Caco-2 (cell line): ENCODE measurements at regions not wholly inside any gene's neighbourhood (a gene's known extent, or its start where the extent isn't known, plus 50 kb on each side); places are given as distances from the start of the nearest gene placed in this dataset.

Source experiments
- BruUV-seq: library from RNA; stranded (reverse); fragments of 400-500 nt; replicated peaks from 2 replicates; lab custom pipeline; 2021; lab: Mats Ljungman, UMichigan
- CTCF ChIA-PET: fragments of 300-600 bp; sonication (Branson Sonifier 250); formaldehyde crosslinking; loops from one replicate; lab custom pipeline; 2022; ENCODE audit warnings: antibody characterized with exemption; lab: Charles Lee
- POLR2A ChIA-PET: fragments of 300-600 bp; sonication (Branson Sonifier 250); formaldehyde crosslinking; loops from one replicate; lab custom pipeline; 2022; ENCODE audit warnings: antibody characterized with exemption; lab: Charles Lee
- DNase-seq, 2 experiments: peaks; one replicate each; pipeline versions ENCODE4 v3.0.0 to v3.0.0-alpha.2; 2020 to 2022
- H3K27me3 ChIP-seq: replicated peaks from 2 replicates; pipeline ENCODE4 v1.6.0; 2011; ENCODE audit warnings: low read length; ENCODE audit not compliant: control insufficient read depth, insufficient read depth
- H3K36me3 ChIP-seq: 2 replicates; pipeline ENCODE4 v1.5.1; 2011; ENCODE audit warnings: low read length; ENCODE audit not compliant: control insufficient read depth, insufficient read depth
- H3K4me1 ChIP-seq: fragments of 250-450 bp; sonication (Bioruptor Pico); 2 replicates; pipeline ENCODE4 v1.5.1; 2020; ENCODE audit warnings: mild to moderate bottlenecking
- H3K4me3 ChIP-seq: 2 replicates; pipeline ENCODE4 v1.5.1; 2011; ENCODE audit warnings: low read depth, mild to moderate bottlenecking, control low read depth, low read length
- H3K9me3 ChIP-seq: fragments of 250-450 bp; sonication (Bioruptor Pico); 2 replicates; pipeline ENCODE4 v1.5.1; 2020; ENCODE audit warnings: mild to moderate bottlenecking, moderate library complexity
- H3K27ac Mint-ChIP-seq: one replicate; pipeline ENCODE4 v1.8.0; 2022; ENCODE audit warnings: mixed read lengths; ENCODE audit not compliant: unreplicated experiment
- H3K27me3 Mint-ChIP-seq: one replicate; pipeline ENCODE4 v1.8.0; 2022; ENCODE audit warnings: mixed read lengths; ENCODE audit not compliant: insufficient read depth, unreplicated experiment
- H3K36me3 Mint-ChIP-seq: one replicate; pipeline ENCODE4 v1.8.0; 2022; ENCODE audit warnings: mild to moderate bottlenecking, mixed read lengths; ENCODE audit not compliant: insufficient read depth, unreplicated experiment
- H3K4me1 Mint-ChIP-seq: one replicate; pipeline ENCODE4 v1.8.0; 2022; ENCODE audit warnings: low read depth, mixed read lengths; ENCODE audit not compliant: unreplicated experiment
- H3K4me3 Mint-ChIP-seq: one replicate; pipeline ENCODE4 v1.8.0; 2022; ENCODE audit warnings: mild to moderate bottlenecking, moderate library complexity, mixed read lengths; ENCODE audit not compliant: unreplicated experiment
- H3K9me3 Mint-ChIP-seq: one replicate; pipeline ENCODE4 v1.8.0; 2022; ENCODE audit warnings: mixed read lengths; ENCODE audit not compliant: unreplicated experiment
- CTCF ChIP-seq, 2 experiments: fragments of 200-600 bp in 1 of 2; IDR thresholded peaks; 1 replicate in 1 of 2; 2 replicates in 1 of 2; pipeline versions ENCODE4 v1.5.1 to v1.8.0; 2011 to 2022; ENCODE audit warnings: antibody characterized with exemption in 1 of 2, control low read depth in 1 of 2, inconsistent platforms in 1 of 2, low read depth in 1 of 2, low read length in 1 of 2, mild to moderate bottlenecking in 1 of 2, moderate library complexity in 1 of 2; ENCODE audit not compliant: insufficient read depth in 1 of 2, severe bottlenecking in 1 of 2, unreplicated experiment in 1 of 2
- intact Hi-C: fragments of 100-400 bp; cut with micrococcal nuclease; formaldehyde crosslinking; loops from one replicate; pipeline ENCODE4 v1.10.0; 2022; ENCODE audit not compliant: unreplicated experiment

DNA sequence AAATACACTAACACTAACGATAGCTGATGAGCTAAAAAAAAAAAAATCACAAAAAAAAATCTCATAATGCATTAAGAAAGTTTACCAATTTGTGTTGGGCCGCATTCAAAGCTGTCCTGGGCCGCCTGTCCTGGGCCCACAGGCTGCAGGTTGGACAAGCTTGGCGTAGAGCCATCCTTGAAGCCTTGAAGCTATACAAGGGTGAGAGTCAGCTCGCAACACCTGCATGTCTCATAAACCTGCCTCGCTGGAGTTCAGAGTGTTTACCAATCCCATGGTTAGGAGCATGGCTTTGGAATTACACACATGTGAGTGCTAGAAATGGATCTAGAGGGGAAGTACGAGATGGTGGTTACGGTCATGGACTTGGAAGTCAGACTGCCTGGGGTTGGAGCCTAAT, 453.7 kb downstream of the INSC start:
- Histone ChIP-seq H3K9me3 (no peaks in the 10 kb centered on the region), H3K36me3 (no peaks in the 10 kb centered on the region), H3K4me3 (no peak overlapping the region), H3K4me1 (no peaks in the 10 kb centered on the region), H3K27me3 (no peaks in the 10 kb centered on the region; the same call in 1 of the 2 replicates)
- Mint-ChIP-seq H3K27me3 (peaks cover 31% of the 10 kb centered on the region), H3K27ac (no peak overlapping the region), H3K9me3 (no peaks in the 10 kb centered on the region), H3K4me1 (no peaks in the 10 kb centered on the region), H3K4me3 (no peak overlapping the region), H3K36me3 (no peaks in the 10 kb centered on the region)
- no peak for TF ChIP-seq CTCF (IDR thresholded peaks at IDR 0.05; ENCODE audit: insufficient read depth in 1 of 2, low read depth in 1 of 2, low read length in 1 of 2, severe bottlenecking in 1 of 2, unreplicated experiment in 1 of 2)
- ChIA-PET CTCF (no interaction called here), POLR2A (no interaction called here)
- intact Hi-C loops, result no loop called here
- BruUV-seq, result no TSS peak
- no peak for DNase-seq

- ChIA-PET CTCF (no interaction called here), POLR2A (no interaction called here)
- no peaks in the 10 kb centered on the region; the same call in 1 of the 2 replicates for H3K27me3 ChIP-seq
- peaks cover 29% of the 10 kb centered on the region for H3K27me3 Mint-ChIP-seq
- H3K9me3 ChIP-seq, result no peaks in the 10 kb centered on the region
- no peaks in the 10 kb centered on the region for H3K36me3 Mint-ChIP-seq
- no peak for TF ChIP-seq CTCF (IDR thresholded peaks at IDR 0.05; ENCODE audit: insufficient read depth in 1 of 2, low read depth in 1 of 2, low read length in 1 of 2, severe bottlenecking in 1 of 2, unreplicated experiment in 1 of 2)
- H3K9me3 Mint-ChIP-seq, result no peaks in the 10 kb centered on the region
- no peak overlapping the region for H3K27ac Mint-ChIP-seq
- H3K4me1 ChIP-seq, result no peaks in the 10 kb centered on the region
- intact Hi-C loops, result no loop called here
- H3K4me3 ChIP-seq, result no peak overlapping the region
- H3K36me3 ChIP-seq, result no peaks in the 10 kb centered on the region
- no peaks in the 10 kb centered on the region for H3K4me1 Mint-ChIP-seq
- DNase-seq, result no peak
- no TSS peak for BruUV-seq
- no peak overlapping the region for H3K4me3 Mint-ChIP-seq
These were observed 454.7 kb downstream of the INSC start for GRCh38 chr11:15569305-15570025.

- Mint-ChIP-seq H3K9me3 (no peaks in the 10 kb centered on the region), H3K4me3 (no peak overlapping the region), H3K27ac (no peak overlapping the region), H3K36me3 (no peaks in the 10 kb centered on the region), H3K4me1 (no peaks in the 10 kb centered on the region), H3K27me3 (peaks cover 21% of the 10 kb centered on the region)
- Histone ChIP-seq H3K4me1 (no peaks in the 10 kb centered on the region), H3K36me3 (no peaks in the 10 kb centered on the region), H3K27me3 (peaks cover 1% of the 10 kb centered on the region; the same call in 1 of the 2 replicates), H3K9me3 (no peaks in the 10 kb centered on the region), H3K4me3 (no peak overlapping the region)
- ChIA-PET CTCF (no interaction called here), POLR2A (no interaction called here)
- intact Hi-C loops, result no loop called here
- no peak for DNase-seq
- no TSS peak for BruUV-seq
- no peak for TF ChIP-seq CTCF (IDR thresholded peaks at IDR 0.05; ENCODE audit: insufficient read depth in 1 of 2, low read depth in 1 of 2, low read length in 1 of 2, severe bottlenecking in 1 of 2, unreplicated experiment in 1 of 2)
These were observed 460.7 kb downstream of the INSC start for GRCh38 chr11:15575409-15575808.
